Stimulated activated CD4-positive, alpha-beta T cell treated with anti-CD3 and anti-CD28 coated beads, Interleukin-4, amount 100 ng/mL, for 1 hour (primary cell): ENCODE measurements at regions not wholly inside any gene's neighbourhood (a gene's known extent, or its start where the extent isn't known, plus 50 kb on each side); places are given as distances from the start of the nearest gene placed in this dataset.

ENCODE experiments used
- DNase-seq: peaks from one replicate; pipeline ENCODE4 v3.0.0-alpha.2; 2020

DNA sequence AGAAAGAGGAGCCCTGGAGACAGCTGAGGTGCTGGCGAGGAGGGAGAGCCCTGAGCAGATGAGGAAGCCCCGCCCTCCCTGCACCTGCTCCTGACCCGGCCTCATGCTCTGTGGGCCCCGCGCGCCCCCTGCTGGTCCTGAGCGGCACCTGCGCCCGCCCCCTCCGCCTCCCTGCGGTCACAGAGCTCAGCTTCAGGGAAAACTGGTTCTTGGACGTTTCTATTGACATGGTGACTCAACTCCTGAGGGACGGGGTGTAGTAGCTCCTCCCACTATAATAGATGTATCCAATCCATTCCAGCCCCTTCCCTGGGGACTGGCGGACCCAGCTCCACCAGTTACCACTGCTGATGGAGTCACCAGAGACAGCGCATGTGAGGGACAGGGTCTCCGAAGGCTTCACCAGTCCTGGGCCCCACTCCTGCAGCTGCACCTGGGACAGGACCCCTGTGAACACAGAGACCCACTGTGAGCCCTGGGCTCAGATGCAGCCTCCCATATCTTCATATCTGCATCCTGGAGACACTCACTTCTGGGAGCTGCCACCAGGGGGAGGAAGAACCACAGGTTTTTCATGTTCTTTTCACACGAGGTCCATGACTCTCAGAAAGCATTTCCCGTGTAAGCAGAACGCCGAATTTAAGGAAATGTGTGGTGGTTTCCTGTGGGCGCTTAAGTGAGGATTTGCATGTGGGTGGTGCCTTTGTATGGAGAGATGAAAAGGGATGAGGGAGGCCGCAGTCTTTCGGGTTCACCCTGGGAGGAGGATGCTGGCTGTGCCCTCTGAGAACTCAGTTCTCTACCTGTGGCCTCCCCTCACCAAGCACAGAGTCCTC is 1346.4 kb downstream of the TMEM121 start:
- DNase-seq, result peak; percentile 88

- no peak for DNase-seq
Observed at GRCh38 chr14:106874350-106874749, 1348.0 kb downstream of the TMEM121 start.

DNA sequence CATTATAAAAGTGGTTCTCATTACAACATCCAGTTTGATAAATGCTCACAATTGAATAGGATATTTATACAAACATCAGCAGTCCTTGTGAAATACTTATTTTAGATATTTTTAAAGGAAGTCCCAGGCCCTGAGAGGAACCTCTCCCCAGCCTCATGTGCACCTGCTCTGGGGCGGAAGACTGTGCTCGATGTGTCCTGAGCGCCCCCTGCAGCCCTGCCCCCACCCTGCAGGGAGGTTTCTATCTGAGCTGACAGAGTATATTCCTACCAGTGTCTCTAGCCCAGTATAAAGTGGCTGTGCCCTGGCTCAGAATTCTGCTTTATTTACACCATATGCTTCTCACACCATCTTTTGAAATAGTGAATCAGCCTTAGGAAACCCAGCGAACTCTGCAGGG is 1349.1 kb downstream of the TMEM121 start:
- DNase-seq, result peak; percentile 30

DNA sequence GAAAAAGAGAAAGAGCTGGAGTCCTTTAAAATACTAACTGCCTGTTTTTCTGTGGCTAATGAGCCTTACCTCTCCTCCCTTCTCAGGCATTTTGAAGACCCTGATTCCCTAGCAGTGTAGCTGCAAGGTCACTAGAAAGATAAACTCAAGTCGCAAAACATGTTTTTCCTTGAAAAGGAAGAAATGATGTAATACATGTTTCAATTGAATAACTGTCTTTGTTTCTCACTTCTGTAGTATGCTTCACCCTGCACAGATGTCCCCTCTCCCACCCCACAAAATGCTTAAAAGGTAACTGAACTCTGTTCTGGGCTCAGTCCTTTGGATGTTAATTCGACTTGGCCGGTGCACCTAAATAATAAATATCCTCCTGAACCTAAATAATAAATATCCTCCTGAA is 1350.3 kb downstream of the TMEM121 start:
- no peak for DNase-seq

- DNase-seq, result no peak
Observed at GRCh38 chr14:106877517-106877916, 1351.1 kb downstream of the TMEM121 start.

GRCh38 chr14:106879241-106879640 is 1352.9 kb downstream of the TMEM121 start:
- DNase-seq, result peak; percentile 37

DNA sequence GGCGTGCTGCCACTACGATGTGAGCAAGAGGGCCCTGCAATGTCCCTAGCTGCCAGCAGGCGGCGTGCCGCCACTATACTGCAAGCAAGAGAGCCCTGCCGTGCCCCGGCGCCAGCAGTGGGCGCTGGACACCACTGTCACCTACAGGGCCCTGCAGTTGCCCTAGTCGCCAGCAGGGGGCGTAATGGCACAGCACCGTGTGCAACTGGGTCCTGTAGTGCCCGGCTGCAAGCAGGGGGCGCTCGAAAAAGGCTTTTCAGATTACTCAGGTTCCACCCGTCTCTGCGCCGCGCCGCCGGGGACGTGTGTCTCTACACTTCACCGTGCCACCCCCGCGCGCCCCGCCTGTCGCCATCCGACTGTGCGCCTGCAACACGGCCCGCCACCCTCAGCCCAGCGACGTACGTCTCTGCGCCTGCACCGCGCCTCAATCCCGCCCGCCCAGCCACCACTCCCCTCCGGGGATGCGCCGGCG is 1356.9 kb downstream of the TMEM121 start:
- peak; percentile 47 for DNase-seq
